CD4-positive, alpha-beta T cell treated with Interleukin-2 at 100 ng/mL for 4 hours (primary cell): ENCODE measurements at regions not wholly inside any gene's neighbourhood (a gene's known extent, or its start where the extent isn't known, plus 50 kb on each side); places are given as distances from the start of the nearest gene placed in this dataset.

Experiments
- DNase-seq: peaks from one replicate; pipeline ENCODE4 v3.0.0-alpha.2; 2020; ENCODE audit warnings: low spot score

DNA sequence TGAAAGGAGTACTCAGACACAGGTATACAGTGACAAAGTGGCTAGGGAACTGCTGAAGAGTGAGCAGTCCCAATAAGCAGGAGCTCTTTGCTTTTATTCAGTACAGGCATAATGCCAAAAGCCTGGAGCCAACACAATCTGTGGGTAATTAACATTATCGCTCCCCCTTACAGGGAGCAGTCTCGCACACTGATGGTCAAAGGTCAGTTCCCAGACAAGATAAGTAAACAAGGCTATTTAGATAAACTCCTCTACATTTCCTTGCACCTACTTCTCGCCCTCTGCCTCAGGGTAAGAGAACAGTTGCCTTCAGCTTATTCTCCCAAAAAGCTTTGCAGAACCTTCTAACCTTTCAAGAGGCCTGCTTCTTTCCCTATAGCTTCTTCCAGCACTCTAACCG lies 73.9 kb upstream of the TAF9B start:
- DNase-seq = no peak

DNA sequence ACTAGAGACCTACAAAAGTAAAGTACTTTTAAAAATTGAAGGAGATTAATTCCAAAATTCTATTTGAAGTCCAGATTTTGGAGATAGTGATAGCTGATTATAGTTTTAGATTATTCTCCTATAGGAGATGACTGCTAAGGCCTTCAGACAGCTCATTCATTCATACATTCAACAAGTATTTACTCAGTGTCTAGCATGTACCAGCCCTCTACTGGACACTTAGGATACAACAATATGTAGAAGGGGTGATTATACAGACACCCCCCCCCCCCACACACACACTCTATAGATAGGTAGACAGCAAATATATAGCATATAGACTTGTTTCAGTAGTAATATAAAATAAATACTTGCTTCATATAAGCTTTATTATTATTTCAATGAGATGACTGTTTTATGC lies 60.4 kb upstream of the TAF9B start:
- peak; percentile 36 for DNase-seq
